Liver (tissue), 3 donors: ENCODE measurements at regions not wholly inside any gene's neighbourhood (a gene's known extent, or its start where the extent isn't known, plus 50 kb on each side); places are given as distances from the start of the nearest gene placed in this dataset.

Experiments used
- GABPA ChIP-seq, 2 donors: IDR thresholded peaks in 1 of 2; conservative IDR thresholded peaks in 1 of 2; 2 replicates each; pipeline ENCODE4 v1.6.1; 2016; ENCODE audit warnings: antibody characterized with exemption in 2 of 2, mild to moderate bottlenecking in 1 of 2, moderate library complexity in 1 of 2
- RAD21 ChIP-seq, 2 donors: IDR thresholded peaks; 2 replicates each; pipeline ENCODE4 v1.6.1; 2016; ENCODE audit warnings: antibody characterized with exemption in 2 of 2, mild to moderate bottlenecking in 2 of 2
- SP1 ChIP-seq: IDR thresholded peaks from 2 replicates; pipeline ENCODE4 v1.6.1; 2018; ENCODE audit warnings: antibody characterized with exemption, mild to moderate bottlenecking
- YY1 ChIP-seq: IDR thresholded peaks from 2 replicates; pipeline ENCODE4 v1.6.1; 2016; ENCODE audit warnings: antibody characterized with exemption, mild to moderate bottlenecking
- TF ChIP-seq, protein P1 (sequence below): IDR thresholded peaks from 2 replicates; pipeline ENCODE4 v1.6.1; 2016; ENCODE audit warnings: antibody characterized with exemption
- TF ChIP-seq, protein P2 (sequence below): fragments of 150-350 bp; IDR thresholded peaks from 2 replicates; pipeline ENCODE4 v1.5.1; 2017; ENCODE audit warnings: improper control_type of control experiment, low read depth, low read length; ENCODE audit not compliant: missing input control
- TF ChIP-seq, protein P3 (sequence below): IDR thresholded peaks from 2 replicates; pipeline ENCODE4 v1.6.1; 2016; ENCODE audit warnings: antibody characterized with exemption, mild to moderate bottlenecking
- donor health status: healthy.
- donor health status: healthy.

DNA sequence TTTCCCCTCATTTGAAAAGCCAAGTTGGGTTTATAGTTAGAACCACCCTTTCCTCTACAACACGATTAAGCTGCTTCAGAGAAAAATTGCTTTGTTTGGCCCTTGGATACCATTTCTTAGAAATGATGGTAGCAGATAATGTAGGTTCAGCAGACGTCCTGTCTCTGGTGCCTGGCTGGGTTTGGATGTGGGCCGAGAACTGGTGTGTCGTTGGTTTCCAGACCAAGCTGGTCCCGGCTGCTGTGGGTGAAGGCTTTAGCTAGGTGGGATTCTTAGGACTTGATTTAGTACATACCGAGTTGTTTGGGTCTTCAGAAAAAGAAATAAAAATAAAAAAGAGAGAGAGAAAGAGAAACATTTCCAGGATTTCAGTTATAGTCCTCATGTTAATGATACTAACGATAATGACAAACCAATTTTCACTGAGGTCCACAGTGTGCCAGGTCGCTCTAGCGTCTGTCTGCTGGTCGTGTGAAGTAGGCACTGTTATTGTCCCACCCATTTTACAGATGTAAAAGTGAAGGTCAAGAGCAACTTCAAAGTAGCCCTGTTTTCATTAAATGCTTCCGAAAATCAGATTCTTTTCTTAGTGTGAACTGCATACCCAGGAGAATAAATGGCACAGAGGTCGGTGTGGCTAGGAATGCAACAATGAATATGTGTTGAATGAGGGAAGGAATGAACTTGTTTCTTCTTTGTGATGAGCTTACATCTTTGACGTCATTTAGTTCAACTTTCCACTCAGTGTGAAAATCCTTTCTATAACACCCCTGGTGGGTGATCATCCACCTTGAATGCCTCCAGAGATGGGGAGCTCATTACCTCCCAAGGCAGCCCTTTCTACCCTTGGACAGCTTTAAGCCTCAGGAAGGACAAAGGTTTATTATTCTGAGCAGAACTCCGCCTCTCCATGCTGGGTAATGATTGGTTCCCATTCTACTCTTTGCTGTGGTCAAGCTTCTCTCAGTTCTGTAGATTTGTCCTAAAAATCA lies 115.9 kb downstream of the INHBB start:
- TF ChIP-seq, protein P1, sequence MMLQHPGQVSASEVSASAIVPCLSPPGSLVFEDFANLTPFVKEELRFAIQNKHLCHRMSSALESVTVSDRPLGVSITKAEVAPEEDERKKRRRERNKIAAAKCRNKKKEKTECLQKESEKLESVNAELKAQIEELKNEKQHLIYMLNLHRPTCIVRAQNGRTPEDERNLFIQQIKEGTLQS = no peak
- TF ChIP-seq, protein P2, sequence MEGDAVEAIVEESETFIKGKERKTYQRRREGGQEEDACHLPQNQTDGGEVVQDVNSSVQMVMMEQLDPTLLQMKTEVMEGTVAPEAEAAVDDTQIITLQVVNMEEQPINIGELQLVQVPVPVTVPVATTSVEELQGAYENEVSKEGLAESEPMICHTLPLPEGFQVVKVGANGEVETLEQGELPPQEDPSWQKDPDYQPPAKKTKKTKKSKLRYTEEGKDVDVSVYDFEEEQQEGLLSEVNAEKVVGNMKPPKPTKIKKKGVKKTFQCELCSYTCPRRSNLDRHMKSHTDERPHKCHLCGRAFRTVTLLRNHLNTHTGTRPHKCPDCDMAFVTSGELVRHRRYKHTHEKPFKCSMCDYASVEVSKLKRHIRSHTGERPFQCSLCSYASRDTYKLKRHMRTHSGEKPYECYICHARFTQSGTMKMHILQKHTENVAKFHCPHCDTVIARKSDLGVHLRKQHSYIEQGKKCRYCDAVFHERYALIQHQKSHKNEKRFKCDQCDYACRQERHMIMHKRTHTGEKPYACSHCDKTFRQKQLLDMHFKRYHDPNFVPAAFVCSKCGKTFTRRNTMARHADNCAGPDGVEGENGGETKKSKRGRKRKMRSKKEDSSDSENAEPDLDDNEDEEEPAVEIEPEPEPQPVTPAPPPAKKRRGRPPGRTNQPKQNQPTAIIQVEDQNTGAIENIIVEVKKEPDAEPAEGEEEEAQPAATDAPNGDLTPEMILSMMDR = no peak
- TF ChIP-seq, protein P3, sequence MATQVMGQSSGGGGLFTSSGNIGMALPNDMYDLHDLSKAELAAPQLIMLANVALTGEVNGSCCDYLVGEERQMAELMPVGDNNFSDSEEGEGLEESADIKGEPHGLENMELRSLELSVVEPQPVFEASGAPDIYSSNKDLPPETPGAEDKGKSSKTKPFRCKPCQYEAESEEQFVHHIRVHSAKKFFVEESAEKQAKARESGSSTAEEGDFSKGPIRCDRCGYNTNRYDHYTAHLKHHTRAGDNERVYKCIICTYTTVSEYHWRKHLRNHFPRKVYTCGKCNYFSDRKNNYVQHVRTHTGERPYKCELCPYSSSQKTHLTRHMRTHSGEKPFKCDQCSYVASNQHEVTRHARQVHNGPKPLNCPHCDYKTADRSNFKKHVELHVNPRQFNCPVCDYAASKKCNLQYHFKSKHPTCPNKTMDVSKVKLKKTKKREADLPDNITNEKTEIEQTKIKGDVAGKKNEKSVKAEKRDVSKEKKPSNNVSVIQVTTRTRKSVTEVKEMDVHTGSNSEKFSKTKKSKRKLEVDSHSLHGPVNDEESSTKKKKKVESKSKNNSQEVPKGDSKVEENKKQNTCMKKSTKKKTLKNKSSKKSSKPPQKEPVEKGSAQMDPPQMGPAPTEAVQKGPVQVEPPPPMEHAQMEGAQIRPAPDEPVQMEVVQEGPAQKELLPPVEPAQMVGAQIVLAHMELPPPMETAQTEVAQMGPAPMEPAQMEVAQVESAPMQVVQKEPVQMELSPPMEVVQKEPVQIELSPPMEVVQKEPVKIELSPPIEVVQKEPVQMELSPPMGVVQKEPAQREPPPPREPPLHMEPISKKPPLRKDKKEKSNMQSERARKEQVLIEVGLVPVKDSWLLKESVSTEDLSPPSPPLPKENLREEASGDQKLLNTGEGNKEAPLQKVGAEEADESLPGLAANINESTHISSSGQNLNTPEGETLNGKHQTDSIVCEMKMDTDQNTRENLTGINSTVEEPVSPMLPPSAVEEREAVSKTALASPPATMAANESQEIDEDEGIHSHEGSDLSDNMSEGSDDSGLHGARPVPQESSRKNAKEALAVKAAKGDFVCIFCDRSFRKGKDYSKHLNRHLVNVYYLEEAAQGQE = no peak
- no peak for TF ChIP-seq GABPA (IDR thresholded peaks at IDR 0.05 in 1 of 2, conservative IDR thresholded peaks at IDR 0.05 in 1 of 2)
- TF ChIP-seq SP1 = no peak
- TF ChIP-seq RAD21 (IDR thresholded peaks at IDR 0.05) = no peak
- no peak for TF ChIP-seq YY1
